Limb (tissue), 2 donors: ENCODE measurements at regions not wholly inside any gene's neighbourhood (a gene's known extent, or its start where the extent isn't known, plus 50 kb on each side); places are given as distances from the start of the nearest gene placed in this dataset.
A peak's percentile ranks its signal among the peaks of the same experiment; 100 is the strongest.
"Not testable (repeated sequence)": the region's sequence is repeated elsewhere in the genome, so short reads cannot be mapped to it uniquely, and the experiment has no call there.

Source experiments
- DNase-seq, 2 donors: peaks; one replicate each; pipeline ENCODE4 v3.0.0-alpha.2; 2016; ENCODE audit errors: extremely low spot score in 2 of 2

DNA sequence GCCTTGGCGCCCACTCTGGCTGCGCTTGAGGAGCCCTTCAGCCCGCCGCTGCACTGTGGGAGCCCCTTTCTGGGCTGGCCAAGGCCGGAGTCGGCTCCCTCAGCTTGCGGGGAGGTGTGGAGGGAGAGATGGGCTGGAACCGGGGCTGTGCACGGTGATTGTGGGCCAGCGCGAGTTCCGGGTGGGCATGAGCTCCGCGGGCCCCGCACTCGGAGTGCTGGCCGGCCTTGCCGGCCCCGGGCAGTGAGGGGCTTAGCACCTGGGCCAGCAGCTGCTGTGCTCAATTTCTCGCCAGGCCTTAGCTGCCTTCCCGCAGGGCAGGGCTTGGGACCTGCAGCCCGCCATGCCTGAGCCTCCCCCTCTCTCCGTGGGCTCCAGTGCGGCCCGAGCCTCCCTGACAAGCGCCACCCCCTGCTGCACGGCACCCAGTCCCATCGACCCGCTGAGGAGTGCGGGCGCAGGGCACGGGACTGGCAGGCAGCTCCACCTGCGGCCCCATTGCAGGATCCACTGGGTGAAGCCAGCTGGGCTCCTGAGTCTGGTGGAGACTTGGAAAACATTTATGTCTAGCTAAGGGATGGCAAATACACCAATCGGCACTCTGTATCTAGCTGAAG is 643.6 kb upstream of the CPEB2 start:
- DNase-seq: not testable (repeated sequence)

DNA sequence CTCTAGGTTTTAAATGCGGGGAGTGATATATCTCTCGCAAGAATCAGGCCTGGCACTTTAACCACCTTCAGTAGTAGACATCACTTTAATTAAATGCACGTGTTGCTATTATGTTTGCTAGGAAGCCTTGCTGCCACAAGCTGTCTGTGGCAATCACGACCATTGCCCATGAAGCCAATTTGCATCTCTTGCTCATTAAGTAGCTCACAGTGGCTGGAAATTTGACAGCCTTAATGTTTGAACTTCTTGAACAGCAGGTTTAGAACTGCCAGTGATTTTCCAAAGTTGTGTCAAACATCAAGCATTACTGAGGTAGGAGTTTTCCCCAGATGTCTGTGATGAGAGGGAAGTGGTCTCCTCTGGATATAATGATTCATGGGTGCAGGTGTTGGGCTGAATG is 642.3 kb upstream of the CPEB2 start:
- DNase-seq: no peak

DNA sequence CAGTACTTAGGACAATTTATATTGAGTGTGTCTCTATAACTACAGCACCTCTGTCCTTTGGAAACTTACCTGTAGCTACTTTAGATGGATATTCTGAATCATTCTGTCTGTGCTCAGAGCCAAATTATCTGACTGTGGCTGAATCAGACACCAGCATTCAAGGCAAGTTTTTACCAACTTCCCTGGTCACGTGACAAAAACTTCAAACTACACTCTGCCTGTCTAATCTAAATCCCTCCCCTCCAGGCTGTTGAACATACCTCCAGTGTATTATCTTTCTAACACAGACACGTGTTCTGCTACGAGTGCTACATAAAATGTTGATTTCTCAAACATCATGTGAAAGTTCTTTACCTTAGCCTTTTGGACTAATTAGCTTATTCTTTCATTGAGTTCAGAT is 641.2 kb upstream of the CPEB2 start:
- DNase-seq: no peak

DNA sequence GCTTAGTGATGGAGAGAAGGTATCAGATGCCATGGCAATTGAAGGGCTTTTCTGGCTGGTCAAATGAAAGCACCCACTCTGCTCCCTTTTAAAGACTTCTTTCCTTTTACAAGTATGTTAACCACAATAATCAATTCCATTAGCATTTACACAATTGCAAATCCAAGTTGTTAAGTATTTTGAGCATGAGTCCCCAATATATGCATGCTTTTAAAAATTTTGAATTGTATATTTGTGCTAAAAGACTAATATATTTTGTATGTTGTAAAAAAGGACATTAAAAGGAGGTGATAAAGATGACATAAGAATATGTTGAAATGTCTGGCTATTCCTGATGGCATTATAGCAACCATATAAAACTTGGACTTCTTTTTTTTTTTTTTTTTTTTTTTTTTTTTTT is 639.9 kb upstream of the CPEB2 start:
- no peak for DNase-seq

DNA sequence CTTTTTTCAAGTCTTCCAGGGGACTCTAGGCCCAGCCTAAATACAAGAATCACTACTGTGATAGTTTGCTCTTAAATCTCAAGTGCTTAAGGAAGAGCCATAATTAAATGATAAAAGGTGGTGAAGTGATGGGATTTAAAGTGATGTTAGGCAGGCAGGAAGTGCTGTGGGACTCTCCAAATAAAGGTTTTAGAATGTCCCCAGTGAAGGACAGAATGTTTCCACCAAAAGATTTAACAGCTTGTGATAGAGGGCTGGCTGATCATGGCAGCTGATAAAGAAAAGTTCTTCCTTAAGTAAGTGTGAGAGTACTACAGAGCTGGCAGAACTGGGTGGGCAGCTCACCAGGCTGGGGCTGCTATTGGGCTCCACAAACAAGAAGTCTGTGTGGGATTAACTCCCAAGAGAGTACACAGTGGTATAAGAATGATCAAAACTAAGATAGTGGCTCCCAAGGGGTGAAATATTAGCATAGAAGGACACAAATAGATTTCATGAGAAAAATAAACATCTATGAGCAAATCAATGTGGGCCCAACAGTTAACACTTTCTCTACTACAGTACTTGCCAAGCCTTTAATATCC is 637.2 kb upstream of the CPEB2 start:
- DNase-seq: no peak

DNA sequence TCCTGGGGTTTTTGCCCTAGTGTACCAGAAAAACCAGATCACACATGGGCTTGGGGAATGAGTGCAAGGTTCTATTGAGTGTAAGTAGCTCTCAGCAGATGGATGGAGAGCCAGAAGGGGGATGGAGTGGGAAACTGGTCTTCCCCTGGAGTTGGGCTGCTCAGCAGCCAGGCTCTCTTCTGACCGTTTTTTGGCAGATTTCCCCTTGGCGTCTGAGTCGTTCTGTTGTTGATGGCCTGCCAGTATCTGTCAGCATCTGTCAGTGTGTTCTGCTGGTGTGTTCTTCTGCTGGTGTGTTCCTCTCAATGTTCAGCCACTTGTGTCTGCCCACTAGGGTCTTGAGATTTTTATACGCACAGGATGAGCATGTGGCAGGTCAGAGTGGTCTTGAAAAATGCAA is 633.9 kb upstream of the CPEB2 start:
- DNase-seq: no peak

DNA sequence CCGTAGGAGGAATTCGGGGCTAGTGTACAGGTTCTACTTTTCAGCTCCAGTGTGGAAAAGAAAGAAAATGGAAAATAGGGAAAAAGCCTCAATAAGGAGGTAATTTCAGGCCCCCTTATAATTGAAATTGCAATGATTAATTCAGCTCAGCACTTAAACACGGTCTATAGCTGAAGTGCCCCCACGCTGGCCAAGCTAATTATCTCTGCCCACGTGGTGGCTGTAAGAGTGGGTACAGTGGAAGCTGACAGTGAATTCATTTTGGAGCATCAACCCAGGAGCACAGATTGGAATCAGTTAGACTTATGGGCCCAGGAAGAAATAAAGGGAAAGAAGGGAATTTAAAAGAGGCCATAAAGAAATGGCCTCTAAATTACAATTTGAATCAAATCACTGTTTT is 631.1 kb upstream of the CPEB2 start:
- no peak for DNase-seq

DNA sequence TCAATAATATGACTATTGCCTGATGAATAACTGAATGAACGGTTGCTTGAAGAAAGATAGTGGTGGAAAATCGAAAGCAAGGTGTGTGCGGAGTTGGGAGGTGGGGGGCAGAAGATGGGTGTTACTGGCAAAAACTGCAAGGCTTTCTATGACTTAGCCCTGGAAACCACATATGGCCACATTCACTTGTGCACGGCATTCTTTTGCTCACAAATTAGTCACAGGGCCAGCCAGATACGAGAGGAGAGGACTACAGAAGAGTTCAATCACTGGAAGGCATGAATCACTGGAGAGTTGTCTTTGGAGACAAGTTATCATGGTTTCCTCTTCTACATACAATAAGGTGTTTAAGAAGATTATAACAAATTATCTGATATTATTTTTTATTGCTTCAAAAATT is 626.5 kb upstream of the CPEB2 start:
- DNase-seq: no peak

DNA sequence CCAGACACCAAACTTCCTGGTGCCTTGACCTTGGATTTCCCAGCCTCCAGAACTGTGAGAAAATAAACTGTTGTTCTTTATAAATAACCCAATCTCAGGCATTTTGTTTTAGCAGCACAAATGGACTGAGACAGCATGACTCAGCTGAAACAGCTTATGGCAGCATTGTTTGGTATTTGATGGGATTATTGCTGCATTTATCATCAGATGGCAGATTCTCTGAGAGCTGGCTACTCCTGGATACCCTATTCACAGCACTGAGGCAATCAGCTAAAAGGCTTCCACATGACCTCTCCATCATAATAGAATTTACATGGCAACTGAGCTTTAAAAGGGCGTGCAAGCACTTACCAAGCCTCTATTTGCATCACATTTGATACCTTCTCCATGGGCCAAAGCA is 623.1 kb upstream of the CPEB2 start:
- no peak for DNase-seq

DNA sequence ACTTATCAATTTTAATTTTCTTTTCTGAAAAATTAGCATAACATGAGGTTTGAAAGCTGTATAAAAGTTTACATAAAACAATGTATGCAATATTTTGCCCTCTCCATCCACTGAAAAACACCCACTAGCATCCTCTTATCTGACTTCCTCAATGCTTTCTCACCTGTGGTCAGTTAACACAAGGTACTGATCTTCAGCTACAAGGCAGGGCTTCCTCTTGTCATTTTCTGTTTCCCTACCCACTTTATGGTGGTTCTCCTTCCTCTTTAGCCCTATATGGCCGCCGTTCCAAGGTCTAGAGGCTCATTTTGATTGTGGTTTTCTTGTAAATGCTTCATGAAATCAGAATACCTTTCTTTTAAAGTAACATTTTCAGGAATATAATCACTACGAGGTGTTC is 618.6 kb upstream of the CPEB2 start:
- no peak for DNase-seq

DNA sequence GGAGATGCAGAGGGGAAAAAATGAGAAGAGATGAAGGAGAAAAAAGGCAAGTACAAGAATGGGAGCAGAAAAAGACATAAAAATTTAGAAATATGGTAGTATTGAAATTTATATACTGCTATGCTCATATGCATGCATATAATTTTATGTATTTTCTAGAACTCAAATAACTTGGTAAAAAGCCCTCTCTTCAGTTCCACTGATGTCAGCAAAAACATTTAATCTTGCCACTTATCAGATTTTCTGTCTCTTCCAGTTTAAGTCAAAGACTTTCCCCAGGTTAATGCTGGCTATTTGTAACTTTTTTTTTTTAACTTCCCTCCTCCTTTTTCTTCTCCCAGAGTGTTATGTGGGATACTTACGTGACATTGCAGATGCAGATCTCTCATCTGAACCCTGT is 617.5 kb upstream of the CPEB2 start:
- DNase-seq: no peak

DNA sequence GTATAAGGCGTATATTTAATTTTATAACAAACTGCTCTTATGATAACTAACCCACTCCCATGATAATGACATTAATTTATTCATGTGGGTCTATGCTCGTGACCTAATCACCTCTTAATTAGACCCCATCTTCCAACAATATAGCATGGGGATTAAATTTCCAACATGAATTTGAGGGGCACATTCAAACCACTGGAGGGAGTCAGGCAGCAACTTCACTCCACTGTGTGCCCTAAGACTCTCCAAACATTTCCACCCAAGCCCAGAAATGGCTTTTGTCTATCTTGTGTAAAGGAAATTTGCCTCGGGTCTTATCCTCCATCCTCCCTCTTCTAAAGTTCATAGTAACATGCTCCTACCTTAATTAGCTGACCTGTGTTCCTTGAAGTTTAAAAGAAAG is 616.1 kb upstream of the CPEB2 start:
- DNase-seq: no peak

DNA sequence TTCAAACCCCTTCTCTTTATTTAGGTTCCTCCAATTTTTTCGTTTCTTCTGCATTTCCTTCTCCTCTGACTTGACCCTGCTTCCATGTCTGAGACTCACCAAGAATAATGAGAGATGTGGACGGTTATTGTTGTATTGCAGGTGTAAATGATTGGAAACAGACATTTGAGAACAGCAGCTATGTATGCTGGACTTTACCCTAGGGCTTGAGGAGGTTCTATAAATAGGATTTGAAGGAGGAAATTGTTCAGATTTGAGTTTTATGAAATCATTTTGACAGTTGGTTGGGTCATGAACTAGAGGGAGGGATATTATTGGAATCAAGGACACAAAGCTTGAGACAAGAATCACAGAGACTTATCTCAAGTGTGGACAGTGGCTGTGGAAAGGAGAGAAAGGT is 614.6 kb upstream of the CPEB2 start:
- DNase-seq: no peak

DNA sequence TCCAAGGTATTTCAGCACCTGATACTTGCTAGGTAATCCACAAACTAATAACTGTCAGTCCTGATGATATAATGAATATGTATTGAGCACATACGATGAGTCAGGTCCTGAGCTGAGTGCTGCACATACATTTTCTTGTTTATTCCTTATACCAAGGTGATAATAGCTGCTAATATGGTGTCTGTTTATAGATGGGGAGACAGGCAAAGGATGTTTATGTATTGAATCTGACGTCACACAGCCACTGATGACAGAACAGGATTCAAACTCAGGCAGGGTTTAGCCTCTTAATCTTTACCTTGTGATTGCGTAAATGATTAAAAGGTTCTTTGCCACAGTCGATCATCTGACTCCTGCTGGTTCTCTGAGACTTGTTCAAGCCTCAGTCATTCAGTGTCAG is 609.9 kb upstream of the CPEB2 start:
- DNase-seq: no peak

DNA sequence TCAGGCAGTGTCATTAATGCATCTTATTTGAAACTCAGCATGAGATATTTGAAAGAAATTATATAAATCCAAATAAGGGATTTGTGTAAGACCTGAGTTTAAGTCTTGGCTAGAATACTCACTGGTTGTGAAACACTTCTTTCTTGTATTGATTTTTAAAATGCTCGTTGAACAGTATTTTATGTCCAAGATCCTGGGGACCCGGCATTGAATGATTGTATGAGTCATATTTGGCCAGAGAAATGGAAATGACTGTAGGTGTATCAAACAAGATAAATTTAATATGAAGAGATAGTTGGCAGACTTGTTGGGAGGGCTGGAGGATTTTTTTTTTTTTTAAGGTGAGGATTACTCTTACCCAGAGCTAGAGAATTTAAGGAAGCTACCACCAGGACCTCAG is 606.1 kb upstream of the CPEB2 start:
- no peak for DNase-seq

DNA sequence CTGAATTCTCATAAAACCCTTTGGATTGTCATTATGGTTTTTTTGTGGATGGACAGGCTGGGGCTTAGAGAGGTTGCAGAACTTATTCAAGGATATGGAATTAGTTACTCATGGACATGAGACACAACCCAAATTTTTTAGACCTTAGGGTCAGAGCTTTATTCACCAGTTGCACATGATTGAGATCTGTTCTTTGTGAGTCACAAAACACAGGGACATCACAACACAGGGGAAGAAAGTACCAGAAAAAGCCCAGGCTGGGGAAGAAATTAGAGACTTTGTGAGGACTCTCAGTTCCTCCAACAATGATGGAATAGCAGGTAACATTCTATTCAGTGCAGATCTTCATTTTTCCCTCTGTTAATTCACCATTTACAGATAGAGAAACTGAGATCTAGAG is 602.4 kb upstream of the CPEB2 start:
- no peak for DNase-seq

DNA sequence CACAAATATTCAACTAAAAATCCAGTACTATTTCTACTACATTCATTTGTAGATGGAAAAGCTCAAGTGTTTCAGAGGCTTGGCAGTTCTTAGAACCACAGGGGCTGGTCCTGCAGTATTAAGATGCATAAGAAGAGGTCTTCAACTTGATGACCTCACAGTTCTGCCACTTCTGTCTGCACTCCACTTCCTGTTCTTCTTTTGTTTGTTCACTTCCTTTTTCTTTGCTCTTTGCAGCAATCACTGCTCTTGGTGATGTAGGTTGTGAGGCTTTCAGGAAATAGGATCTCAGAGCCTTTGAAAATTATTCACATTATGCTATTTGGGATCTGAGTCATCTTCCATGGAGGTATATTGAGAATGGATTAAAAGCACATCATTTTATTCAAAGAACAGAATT is 602.0 kb upstream of the CPEB2 start:
- no peak for DNase-seq

DNA sequence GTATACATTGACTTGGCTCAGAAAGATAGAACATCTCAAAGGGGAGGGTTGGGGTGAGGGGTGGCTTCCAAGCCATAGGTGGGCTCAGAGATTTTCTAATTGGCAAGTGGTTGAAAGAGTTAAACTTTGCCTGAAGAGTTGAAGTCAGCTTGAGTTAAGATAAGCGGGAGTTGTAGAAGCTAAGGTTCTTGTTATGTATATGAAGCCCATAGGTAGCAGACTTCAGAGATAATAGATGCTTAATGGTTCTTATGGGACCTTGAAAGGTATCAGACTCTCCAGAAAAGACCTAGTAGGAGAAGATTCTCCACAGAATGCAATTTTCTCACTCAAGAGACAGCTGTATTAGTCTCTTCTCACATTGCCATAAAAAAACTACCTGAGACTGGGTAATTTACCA is 599.1 kb upstream of the CPEB2 start:
- DNase-seq: no peak

DNA sequence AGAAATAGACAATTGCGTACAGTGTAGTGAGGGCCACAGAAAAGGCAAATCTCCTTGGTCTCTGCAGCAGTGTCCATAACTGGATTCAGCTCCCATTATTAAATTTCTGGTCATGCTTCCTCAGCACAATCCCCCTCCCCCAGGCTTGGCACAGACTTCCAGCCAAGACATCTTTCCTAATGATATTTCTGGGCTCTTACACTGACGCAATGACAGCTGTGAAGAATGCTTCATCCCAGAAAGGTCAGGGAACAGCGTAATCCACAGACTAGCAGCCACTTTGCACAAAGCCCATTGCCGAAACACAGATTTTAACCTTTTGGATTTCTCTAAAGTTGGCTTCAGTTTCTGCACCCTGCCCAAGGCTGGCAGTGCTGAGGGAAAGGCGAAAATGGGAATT is 597.6 kb upstream of the CPEB2 start:
- peak in 1 of 2 donors; percentile 31 for DNase-seq

DNA sequence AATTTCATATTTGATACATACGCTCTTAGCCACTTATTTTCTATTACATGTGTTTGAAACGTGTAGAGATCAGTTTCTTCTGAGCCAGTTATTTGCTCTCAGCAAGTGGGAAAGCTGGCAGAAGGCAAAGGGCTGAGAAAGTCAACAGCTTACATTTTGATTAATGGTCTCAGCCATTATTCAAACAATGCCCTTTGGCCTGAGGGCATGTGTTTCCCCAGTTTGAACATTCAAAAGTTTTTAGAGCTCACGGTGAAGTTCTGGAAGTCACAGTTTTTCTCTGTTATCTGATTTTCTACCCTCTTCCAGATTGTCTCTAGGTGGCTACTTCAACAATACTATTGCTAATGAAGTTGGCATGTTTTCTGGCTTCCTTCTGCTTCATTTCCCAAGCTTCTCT is 591.8 kb upstream of the CPEB2 start:
- DNase-seq: no peak

DNA sequence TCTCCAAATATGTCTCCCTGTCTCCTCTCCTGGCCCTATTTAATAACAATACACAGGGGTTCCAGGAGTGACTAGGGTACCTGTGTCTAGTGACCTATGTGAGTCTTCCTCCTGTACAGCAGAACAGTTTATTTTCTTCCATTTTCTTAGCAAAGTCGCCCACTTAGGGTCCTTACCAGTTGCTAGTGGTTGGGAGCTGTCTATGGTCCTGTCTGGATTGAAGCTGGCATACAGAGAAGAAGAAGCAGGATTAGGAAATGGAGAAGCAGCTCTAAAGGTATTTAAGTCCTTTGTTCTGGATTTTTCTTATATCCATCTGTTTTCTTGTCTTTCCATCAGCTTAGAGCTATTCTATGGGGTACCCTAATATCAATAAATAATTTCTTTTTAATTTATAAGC is 587.1 kb upstream of the CPEB2 start:
- peak; percentile 8 to 31 for DNase-seq

DNA sequence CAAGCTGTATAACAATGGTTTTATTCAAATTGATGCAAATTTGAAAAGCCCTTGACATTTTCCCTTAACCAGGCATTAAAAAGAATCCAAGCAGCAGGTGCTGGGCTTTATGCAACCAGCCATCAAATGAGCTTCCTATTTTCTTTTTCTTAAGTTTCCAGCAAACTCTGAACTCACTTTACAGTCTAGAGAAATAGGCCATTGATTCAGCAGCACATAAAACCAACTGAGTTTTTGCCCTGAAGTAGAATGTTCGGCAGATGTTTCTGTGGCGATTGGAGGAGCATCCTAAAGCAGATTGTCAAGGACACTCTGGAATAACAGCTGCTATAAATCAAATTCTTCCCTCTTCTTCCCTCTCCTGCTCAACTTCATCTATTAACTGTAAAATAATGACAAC is 582.8 kb upstream of the CPEB2 start:
- DNase-seq: no peak

DNA sequence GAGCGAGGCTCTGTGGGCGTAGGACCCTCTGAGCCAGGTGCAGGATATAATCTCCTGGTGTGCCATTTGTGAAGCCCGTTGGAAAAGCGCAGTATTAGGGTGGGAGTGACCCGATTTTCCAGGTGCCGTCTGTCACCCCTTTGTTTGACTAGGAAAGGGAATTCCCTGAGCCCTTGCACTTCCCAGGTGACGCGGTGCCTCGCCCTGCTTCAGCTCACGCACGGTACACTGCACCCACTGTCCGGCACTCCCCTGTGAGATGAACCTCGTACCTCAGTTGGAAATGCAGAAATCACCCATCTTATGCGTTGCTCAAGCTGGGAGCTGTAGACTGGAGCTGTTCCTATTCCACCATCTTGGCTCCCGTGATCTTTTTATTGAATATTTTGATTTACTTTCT is 576.0 kb upstream of the CPEB2 start:
- not testable (repeated sequence) for DNase-seq

DNA sequence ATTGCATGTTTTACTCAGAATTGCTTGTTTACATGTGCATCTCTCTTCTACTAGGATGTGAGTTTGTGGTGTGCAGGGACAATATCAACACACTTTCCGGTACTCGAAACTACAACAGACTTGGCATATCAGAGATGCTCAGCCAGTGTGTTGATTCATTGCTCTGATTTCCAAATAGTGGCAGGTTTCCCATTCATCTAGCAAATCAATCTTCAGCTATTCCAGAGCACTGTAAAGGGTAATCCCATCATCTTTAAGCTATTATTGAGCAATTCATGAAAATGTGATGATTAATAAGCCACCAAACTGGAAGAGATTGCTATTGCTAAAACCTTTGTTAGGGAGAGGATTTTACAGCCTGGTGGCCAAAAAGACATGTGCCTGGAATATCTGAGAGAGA is 574.2 kb upstream of the CPEB2 start:
- DNase-seq: no peak
